Ascending aorta (tissue), 2 donors: ENCODE measurements at regions not wholly inside any gene's neighbourhood (a gene's known extent, or its start where the extent isn't known, plus 50 kb on each side); places are given as distances from the start of the nearest gene placed in this dataset.
"Not testable (repeated sequence)": the region's sequence is repeated elsewhere in the genome, so short reads cannot be mapped to it uniquely, and the experiment has no call there.

Experiments
- DNase-seq, 2 donors: peaks; one replicate each; pipeline ENCODE4 v3.0.0-alpha.2; 2019; ENCODE audit warnings: low spot score in 2 of 2
- H3K27ac ChIP-seq, 2 donors: fragments of 200-600 bp; sonication (generic); one replicate each; pipeline ENCODE4 v1.5.1; 2016 to 2017; ENCODE audit warnings: mild to moderate bottlenecking in 1 of 2
- H3K27me3 ChIP-seq: fragments of 200-600 bp; sonication (generic); one replicate; pipeline ENCODE4 v1.5.1; 2017
- H3K36me3 ChIP-seq, 2 donors: fragments of 200-600 bp; sonication (generic); one replicate each; pipeline ENCODE4 v1.5.1; 2016
- H3K4me1 ChIP-seq, 2 donors: fragments of 200-600 bp; sonication (generic); one replicate each; pipeline ENCODE4 v1.5.1; 2016 to 2017; ENCODE audit warnings: mild to moderate bottlenecking in 1 of 2
- H3K4me3 ChIP-seq, 2 donors: fragments of 200-600 bp; sonication (generic); one replicate each; pipeline ENCODE4 v1.5.1; 2016 to 2017; ENCODE audit warnings: mild to moderate bottlenecking in 1 of 2
- H3K9me3 ChIP-seq, 2 donors: fragments of 200-600 bp; sonication (generic); one replicate each; pipeline ENCODE4 v1.5.1; 2016
- intact Hi-C: fragments of 100-400 bp; cut with DNase I; formaldehyde crosslinking; loops from one replicate; pipeline ENCODE4 v1.15.1; 2023
- TF ChIP-seq, protein P1 (sequence below), 3 experiments: fragments of 200-600 bp in 2 of 3; fragments of 450-650 bp in 1 of 3; sonication (generic) in 2 of 3; IDR thresholded peaks; one replicate each; pipeline ENCODE4 v1.5.1; 2016 to 2019; ENCODE audit warnings: antibody characterized with exemption in 3 of 3, mild to moderate bottlenecking in 1 of 3, moderate library complexity in 1 of 3

DNA sequence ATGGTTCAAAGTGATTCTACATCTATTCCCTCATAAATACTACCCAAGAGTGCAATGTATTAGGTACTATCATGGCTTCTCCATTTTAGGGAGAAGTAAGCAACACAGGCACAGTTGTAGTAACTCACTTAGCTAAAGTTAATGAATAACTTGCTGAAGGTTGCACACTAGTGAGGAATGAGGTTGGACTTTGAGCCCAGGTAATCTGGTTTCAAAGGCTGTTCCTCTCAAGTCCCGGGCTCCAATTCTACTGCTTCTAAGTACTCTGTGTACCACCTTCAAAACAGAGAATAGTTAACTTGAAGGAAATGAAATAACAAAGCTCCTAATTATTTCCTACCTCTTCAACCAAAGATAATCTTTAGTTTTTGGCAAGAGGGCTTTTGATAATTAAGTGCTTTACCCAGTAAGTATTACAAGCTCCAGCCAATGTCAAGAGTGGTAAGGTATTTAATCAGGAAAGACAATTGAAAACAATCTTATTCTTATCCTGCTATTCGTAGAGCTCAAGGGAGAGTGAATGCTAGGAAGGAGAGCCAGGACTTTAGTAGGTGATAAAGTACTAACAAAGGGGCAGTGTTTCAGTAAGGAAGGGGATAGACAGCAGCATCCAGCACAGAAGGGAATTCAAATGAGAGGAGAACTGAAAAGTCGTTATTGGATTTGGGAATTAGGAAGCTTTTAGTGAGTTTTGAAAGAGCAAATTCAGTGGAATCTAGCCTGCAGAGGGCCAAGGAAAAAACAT, 158.2 kb upstream of the PTPRZ1 start:
- no peak overlapping the region for H3K27ac ChIP-seq
- H3K4me3 ChIP-seq, result no peak overlapping the region
- no peak for DNase-seq
- TF ChIP-seq, protein P1, sequence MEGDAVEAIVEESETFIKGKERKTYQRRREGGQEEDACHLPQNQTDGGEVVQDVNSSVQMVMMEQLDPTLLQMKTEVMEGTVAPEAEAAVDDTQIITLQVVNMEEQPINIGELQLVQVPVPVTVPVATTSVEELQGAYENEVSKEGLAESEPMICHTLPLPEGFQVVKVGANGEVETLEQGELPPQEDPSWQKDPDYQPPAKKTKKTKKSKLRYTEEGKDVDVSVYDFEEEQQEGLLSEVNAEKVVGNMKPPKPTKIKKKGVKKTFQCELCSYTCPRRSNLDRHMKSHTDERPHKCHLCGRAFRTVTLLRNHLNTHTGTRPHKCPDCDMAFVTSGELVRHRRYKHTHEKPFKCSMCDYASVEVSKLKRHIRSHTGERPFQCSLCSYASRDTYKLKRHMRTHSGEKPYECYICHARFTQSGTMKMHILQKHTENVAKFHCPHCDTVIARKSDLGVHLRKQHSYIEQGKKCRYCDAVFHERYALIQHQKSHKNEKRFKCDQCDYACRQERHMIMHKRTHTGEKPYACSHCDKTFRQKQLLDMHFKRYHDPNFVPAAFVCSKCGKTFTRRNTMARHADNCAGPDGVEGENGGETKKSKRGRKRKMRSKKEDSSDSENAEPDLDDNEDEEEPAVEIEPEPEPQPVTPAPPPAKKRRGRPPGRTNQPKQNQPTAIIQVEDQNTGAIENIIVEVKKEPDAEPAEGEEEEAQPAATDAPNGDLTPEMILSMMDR (IDR thresholded peaks at IDR 0.05), result no peak
- intact Hi-C loops, result no loop called here
- H3K36me3 ChIP-seq, result no peaks in the 10 kb centered on the region
- no peaks in the 10 kb centered on the region for H3K9me3 ChIP-seq
- no peaks in the 10 kb centered on the region for H3K4me1 ChIP-seq
- no peaks in the 10 kb centered on the region for H3K27me3 ChIP-seq

DNA sequence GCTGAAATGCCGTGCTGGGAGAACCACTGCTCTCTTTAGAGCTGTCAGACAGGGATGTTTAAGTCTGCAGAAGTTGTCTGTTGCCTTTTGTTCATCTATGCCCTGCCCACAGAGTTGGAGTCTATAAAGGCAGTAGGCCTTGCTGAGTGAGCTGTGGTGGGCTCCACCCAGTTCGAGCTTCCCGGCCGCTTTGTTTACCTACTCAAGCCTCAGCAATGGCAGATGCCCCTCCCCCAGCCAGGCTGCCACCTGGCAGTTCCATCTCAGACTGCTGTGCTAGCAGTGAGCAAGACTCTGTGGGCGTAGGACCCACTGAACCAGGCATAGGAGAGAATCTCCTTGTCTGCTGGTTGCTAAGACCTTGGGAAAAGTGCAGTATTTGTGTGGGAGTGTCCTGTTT, 160.0 kb upstream of the PTPRZ1 start:
- H3K9me3 ChIP-seq, result not testable (repeated sequence)

DNA sequence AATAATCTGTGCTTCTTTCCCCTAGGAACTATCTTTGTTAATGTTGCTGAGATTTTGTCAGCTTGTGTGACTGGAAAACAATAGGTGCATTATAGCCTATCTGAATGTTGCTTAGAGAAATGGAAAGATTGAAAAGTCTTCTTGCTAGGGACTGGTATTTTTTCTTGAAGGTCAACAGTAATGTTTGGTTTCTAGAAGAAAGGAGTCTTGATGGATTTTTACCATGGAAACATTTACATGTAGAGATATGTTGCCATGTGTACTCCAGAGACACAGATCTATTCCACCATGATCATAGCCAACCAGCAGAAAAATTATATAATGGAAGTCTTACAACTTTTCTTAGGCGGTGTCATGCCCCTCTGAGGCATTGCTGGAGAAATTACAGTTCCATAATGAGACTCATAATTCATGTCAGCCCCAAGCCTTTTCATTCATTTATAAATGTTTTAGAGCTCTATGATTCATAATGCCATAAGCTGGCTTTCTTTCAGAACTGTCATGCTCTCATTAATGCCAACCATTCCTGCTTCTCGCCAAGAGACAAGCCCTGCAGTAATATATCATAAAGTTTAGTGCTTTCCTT, 175.1 kb upstream of the PTPRZ1 start:
- H3K4me1 ChIP-seq, result no peaks in the 10 kb centered on the region
- TF ChIP-seq, protein P1 (IDR thresholded peaks at IDR 0.05), result no peak
- H3K9me3 ChIP-seq, result no peaks in the 10 kb centered on the region
- no peak overlapping the region for H3K27ac ChIP-seq
- DNase-seq, result no peak
- intact Hi-C loops, result no loop called here
- no peaks in the 10 kb centered on the region for H3K36me3 ChIP-seq
- H3K4me3 ChIP-seq, result no peak overlapping the region
- no peaks in the 10 kb centered on the region for H3K27me3 ChIP-seq

More for the DNA sequence above, 160.0 kb upstream of the PTPRZ1 start:
- H3K27ac ChIP-seq, DNase-seq, H3K27me3 ChIP-seq, H3K36me3 ChIP-seq, intact Hi-C loops, H3K4me3 ChIP-seq, H3K4me1 ChIP-seq: not testable (repeated sequence)

DNA sequence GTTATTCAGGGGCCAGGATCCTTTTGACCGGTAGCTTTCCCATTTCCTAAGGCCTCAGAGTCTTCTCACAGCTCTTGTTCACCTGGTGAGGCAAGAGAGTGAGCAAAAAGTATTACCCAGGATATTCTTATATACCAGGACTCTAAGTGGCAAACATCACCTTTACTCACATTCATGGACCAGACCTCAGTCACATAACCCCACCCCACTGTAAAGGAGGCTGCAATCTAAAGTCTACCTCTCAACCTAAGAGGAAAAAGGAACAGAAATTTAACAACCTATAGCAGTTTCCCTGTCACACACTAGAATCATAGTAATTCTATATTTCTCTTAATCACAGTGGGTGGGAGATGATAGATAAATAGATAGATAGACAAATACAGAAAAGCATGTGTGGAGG, 176.0 kb upstream of the PTPRZ1 start:
- Histone ChIP-seq H3K4me3 (no peak overlapping the region), H3K36me3 (no peaks in the 10 kb centered on the region), H3K27me3 (no peaks in the 10 kb centered on the region), H3K27ac (no peak overlapping the region), H3K9me3 (no peaks in the 10 kb centered on the region), H3K4me1 (no peaks in the 10 kb centered on the region)
- TF ChIP-seq, protein P1 (IDR thresholded peaks at IDR 0.05), result no peak
- no peak for DNase-seq
- intact Hi-C loops, result no loop called here

DNA sequence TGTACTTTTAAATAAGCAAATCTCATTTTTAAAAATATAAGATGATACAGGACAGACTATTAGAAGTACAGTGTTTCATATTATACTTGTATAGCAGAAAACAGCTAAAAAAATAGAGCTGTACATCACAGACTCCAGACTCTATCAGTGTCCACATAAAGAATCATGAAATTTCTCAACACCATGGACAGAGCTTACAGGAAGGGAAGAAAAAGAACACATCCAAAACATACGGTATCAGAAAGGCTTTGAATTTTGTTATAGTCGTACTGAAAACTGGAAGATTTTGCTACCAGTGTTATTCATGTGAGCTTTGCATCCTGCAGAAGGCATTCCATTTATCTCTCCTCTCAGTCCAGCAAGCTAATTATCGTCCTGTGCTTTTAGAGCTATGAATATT, 183.2 kb upstream of the PTPRZ1 start:
- no peaks in the 10 kb centered on the region for H3K27me3 ChIP-seq
- H3K4me3 ChIP-seq, result no peak overlapping the region
- H3K36me3 ChIP-seq, result no peaks in the 10 kb centered on the region
- H3K4me1 ChIP-seq, result no peaks in the 10 kb centered on the region
- intact Hi-C loops, result no loop called here
- H3K27ac ChIP-seq, result no peak overlapping the region
- no peaks in the 10 kb centered on the region for H3K9me3 ChIP-seq
- DNase-seq, result no peak
- TF ChIP-seq, protein P1 (IDR thresholded peaks at IDR 0.05), result no peak

DNA sequence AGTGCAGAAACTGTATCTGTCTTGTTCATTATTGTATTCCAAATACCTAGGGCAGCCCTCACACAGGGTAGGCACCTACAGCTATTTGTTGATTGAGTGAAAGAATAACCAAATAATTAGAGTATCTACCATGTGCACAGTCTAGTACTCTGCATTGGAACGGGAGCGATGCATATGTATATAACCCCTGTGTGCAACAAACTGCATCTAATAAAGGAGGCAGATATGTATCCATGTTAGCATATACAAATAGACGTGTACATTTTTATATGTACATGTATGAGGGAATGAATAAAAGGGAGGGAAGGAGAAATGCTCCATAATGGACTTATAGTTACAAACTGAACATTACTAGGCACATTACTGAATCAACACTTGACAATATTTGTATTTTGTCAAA, 191.3 kb upstream of the PTPRZ1 start:
- H3K27me3 ChIP-seq, result no peaks in the 10 kb centered on the region
- no peak overlapping the region for H3K4me3 ChIP-seq
- no peaks in the 10 kb centered on the region for H3K4me1 ChIP-seq
- no peaks in the 10 kb centered on the region for H3K36me3 ChIP-seq
- TF ChIP-seq, protein P1 (IDR thresholded peaks at IDR 0.05), result no peak
- intact Hi-C loops, result no loop called here
- DNase-seq, result no peak
- H3K27ac ChIP-seq, result no peak overlapping the region
- no peaks in the 10 kb centered on the region for H3K9me3 ChIP-seq
